NT2/D1 (cell line): ENCODE measurements at regions not wholly inside any gene's neighbourhood (a gene's known extent, or its start where the extent isn't known, plus 50 kb on each side); places are given as distances from the start of the nearest gene placed in this dataset.

Source experiments
- DNase-seq: peaks from one replicate; pipeline ENCODE4 v3.0.0-alpha.2; 2011; ENCODE audit warnings: low read depth, low spot score
- H3K27me3 ChIP-seq: 2 replicates; pipeline ENCODE4 v1.6.0; 2011; ENCODE audit warnings: mild to moderate bottlenecking; ENCODE audit not compliant: insufficient read length, insufficient read depth
- H3K36me3 ChIP-seq: 2 replicates; pipeline ENCODE4 v1.6.1; 2011; ENCODE audit warnings: mild to moderate bottlenecking, low read length, mixed read lengths; ENCODE audit not compliant: insufficient read depth, insufficient read length
- H3K4me1 ChIP-seq: 2 replicates; pipeline ENCODE4 v1.5.1; 2011; ENCODE audit not compliant: insufficient read depth, insufficient read length
- H3K4me3 ChIP-seq: 2 replicates; pipeline ENCODE4 v1.5.1; 2011; ENCODE audit warnings: low read depth; ENCODE audit not compliant: insufficient read length
- H3K9ac ChIP-seq: 2 replicates; pipeline ENCODE4 v1.6.0; 2011; ENCODE audit warnings: low read depth; ENCODE audit not compliant: insufficient read length
- H3K9me3 ChIP-seq: 2 replicates; pipeline ENCODE4 v1.5.1; 2011; ENCODE audit warnings: mild to moderate bottlenecking, low read length; ENCODE audit not compliant: insufficient read depth
- SUZ12 ChIP-seq: IDR thresholded peaks from 2 replicates; pipeline ENCODE4 v1.6.1; 2011; ENCODE audit not compliant: insufficient read length, insufficient read depth; ENCODE audit errors: extremely low read depth
- YY1 ChIP-seq: IDR thresholded peaks from 2 replicates; pipeline ENCODE4 v1.6.1; 2011; ENCODE audit not compliant: insufficient read length, insufficient read depth
- ZNF274 ChIP-seq: IDR thresholded peaks from 2 replicates; pipeline ENCODE4 v1.6.1; 2011; ENCODE audit warnings: mild to moderate bottlenecking, low read depth, low read length

GRCh38 chr6:20313960-20314530 lies 87.6 kb upstream of the E2F3 start:
- H3K4me1 ChIP-seq: no peaks in the 10 kb centered on the region
- no peaks in the 10 kb centered on the region for H3K36me3 ChIP-seq
- TF ChIP-seq ZNF274: no peak
- TF ChIP-seq YY1: no peak
- TF ChIP-seq SUZ12: no peak
- no peak overlapping the region for H3K4me3 ChIP-seq
- DNase-seq: no peak
- no peaks in the 10 kb centered on the region for H3K9me3 ChIP-seq
- no peak overlapping the region for H3K9ac ChIP-seq
- H3K27me3 ChIP-seq: no peaks in the 10 kb centered on the region

- H3K4me3 ChIP-seq: no peak overlapping the region
These were observed 86.5 kb upstream of the E2F3 start for GRCh38 chr6:20314866-20315845.

GRCh38 chr6:20317430-20317829 lies 84.2 kb upstream of the E2F3 start:
- H3K36me3 ChIP-seq: no peaks in the 10 kb centered on the region
- H3K4me3 ChIP-seq: no peak overlapping the region
- no peak for DNase-seq
- no peaks in the 10 kb centered on the region for H3K27me3 ChIP-seq
- TF ChIP-seq YY1: no peak
- TF ChIP-seq SUZ12: no peak
- no peak for TF ChIP-seq ZNF274
- no peak overlapping the region for H3K9ac ChIP-seq
- H3K4me1 ChIP-seq: no peaks in the 10 kb centered on the region
- 0 out of 2 replicates have a peak, but pooled peaks cover 8% of the 10 kb centered on the region for H3K9me3 ChIP-seq

More at GRCh38 chr6:20314866-20315845, 86.5 kb upstream of the E2F3 start:
- Histone ChIP-seq H3K36me3 (no peaks in the 10 kb centered on the region), H3K9me3 (no peaks in the 10 kb centered on the region), H3K27me3 (no peaks in the 10 kb centered on the region), H3K9ac (no peak overlapping the region), H3K4me1 (no peaks in the 10 kb centered on the region)
- TF ChIP-seq ZNF274: no peak
- no peak for TF ChIP-seq SUZ12
- TF ChIP-seq YY1: no peak
- DNase-seq: no peak

GRCh38 chr6:20318851-20319387 lies 82.8 kb upstream of the E2F3 start:
- Histone ChIP-seq H3K36me3 (no peaks in the 10 kb centered on the region), H3K9ac (no peak overlapping the region), H3K27me3 (no peaks in the 10 kb centered on the region), H3K4me1 (no peaks in the 10 kb centered on the region), H3K9me3 (0 out of 2 replicates have a peak, but pooled peaks cover 8% of the 10 kb centered on the region), H3K4me3 (no peak overlapping the region)
- TF ChIP-seq SUZ12: no peak
- no peak for TF ChIP-seq YY1
- no peak for TF ChIP-seq ZNF274
- no peak for DNase-seq

- Histone ChIP-seq H3K9me3 (0 out of 2 replicates have a peak, but pooled peaks cover 8% of the 10 kb centered on the region), H3K36me3 (no peaks in the 10 kb centered on the region), H3K9ac (no peak overlapping the region), H3K4me1 (no peaks in the 10 kb centered on the region), H3K4me3 (no peak overlapping the region), H3K27me3 (no peaks in the 10 kb centered on the region)
- no peak for DNase-seq
- no peak for TF ChIP-seq YY1
- TF ChIP-seq SUZ12: no peak
- TF ChIP-seq ZNF274: no peak
These were observed 81.9 kb upstream of the E2F3 start for GRCh38 chr6:20319520-20320357.

- DNase-seq: no peak
- H3K36me3 ChIP-seq: no peaks in the 10 kb centered on the region
- no peaks in the 10 kb centered on the region for H3K27me3 ChIP-seq
- H3K9ac ChIP-seq: no peak overlapping the region
- no peak overlapping the region for H3K4me3 ChIP-seq
- 0 out of 2 replicates have a peak, but pooled peaks cover 2% of the 10 kb centered on the region for H3K9me3 ChIP-seq
- H3K4me1 ChIP-seq: no peaks in the 10 kb centered on the region
- no peak for TF ChIP-seq ZNF274
- no peak for TF ChIP-seq YY1
- TF ChIP-seq SUZ12: no peak
These were observed 75.8 kb upstream of the E2F3 start for GRCh38 chr6:20325641-20326421.
